Upper lobe of left lung (tissue), 4 donors: ENCODE measurements at regions not wholly inside any gene's neighbourhood (a gene's known extent, or its start where the extent isn't known, plus 50 kb on each side); places are given as distances from the start of the nearest gene placed in this dataset.

Source experiments
- CTCF ChIP-seq, 6 experiments: fragments of 450-650 bp in 4 of 6; fragments of 200-600 bp in 2 of 6; sonication (generic) in 2 of 6; IDR thresholded peaks; one replicate each; pipeline ENCODE4 v1.5.1; 2016 to 2019; ENCODE audit warnings: antibody characterized with exemption in 6 of 6
- POLR2A ChIP-seq, 4 donors: fragments of 450-650 bp; IDR thresholded peaks; one replicate each; pipeline ENCODE4 v1.5.1; 2016 to 2017; ENCODE audit warnings: antibody characterized with exemption in 4 of 4, mild to moderate bottlenecking in 2 of 4
- POLR2AphosphoS5 ChIP-seq, 2 donors: sonication (generic); formaldehyde crosslinking; IDR thresholded peaks; one replicate each; pipeline ENCODE4 v1.5.1; 2017; ENCODE audit warnings: antibody characterized with exemption in 2 of 2

GRCh38 chr3:40924559-40925141, 274.7 kb upstream of the CTNNB1 start:
- TF ChIP-seq CTCF (IDR thresholded peaks at IDR 0.05) = no peak
- no peak for TF ChIP-seq POLR2A (IDR thresholded peaks at IDR 0.05)
- TF ChIP-seq POLR2AphosphoS5 (IDR thresholded peaks at IDR 0.05) = no peak
